ENCODE measurements at regions not wholly inside any gene's neighbourhood (a gene's known extent, or its start where the extent isn't known, plus 50 kb on each side); places are given as distances from the start of the nearest gene placed in this dataset.

- no peaks in the 10 kb centered on the region for H3K9me3 ChIP-seq (ENCODE audit: low read depth)
- peak in 1 of 2 donors; percentile 62 for DNase-seq (ENCODE audit: low read depth in 1 of 2, low spot score in 1 of 2)
- H3K36me3 ChIP-seq, result no peaks in the 10 kb centered on the region
- no peak for TF ChIP-seq CTCF (IDR thresholded peaks at IDR 0.05; ENCODE audit: low read depth, low read length)
- no peak overlapping the region for H3K27ac ChIP-seq
- H3K4me3 ChIP-seq, result no peak overlapping the region
- H3K4me1 ChIP-seq (ENCODE audit: low read depth), result no peaks in the 10 kb centered on the region
- H3K27me3 ChIP-seq, result no peaks in the 10 kb centered on the region
Observed at GRCh38 chr10:61836888-61837754, 64.4 kb upstream of the ARID5B start.

- H3K27ac ChIP-seq, result no peak overlapping the region
- H3K27me3 ChIP-seq, result no peaks in the 10 kb centered on the region
- no peak overlapping the region for H3K4me3 ChIP-seq
Observed at GRCh38 chr10:61837755-61838171, 63.7 kb upstream of the ARID5B start.

GRCh38 chr10:61839916-61840315, 61.6 kb upstream of the ARID5B start:
- H3K27ac ChIP-seq, result no peak overlapping the region
- no peak overlapping the region for H3K4me3 ChIP-seq
- H3K4me1 ChIP-seq (ENCODE audit: low read depth), result no peaks in the 10 kb centered on the region
- H3K9me3 ChIP-seq (ENCODE audit: low read depth), result no peaks in the 10 kb centered on the region
- H3K36me3 ChIP-seq, result no peaks in the 10 kb centered on the region
- H3K27me3 ChIP-seq, result no peaks in the 10 kb centered on the region
- TF ChIP-seq CTCF (IDR thresholded peaks at IDR 0.05; ENCODE audit: low read depth, low read length), result no peak
- no peak for DNase-seq (ENCODE audit: low read depth in 1 of 2, low spot score in 1 of 2)

More at GRCh38 chr10:61837755-61838171, 63.7 kb upstream of the ARID5B start:
- Histone ChIP-seq H3K4me1 (ENCODE audit: low read depth) (no peaks in the 10 kb centered on the region), H3K36me3 (no peaks in the 10 kb centered on the region), H3K9me3 (ENCODE audit: low read depth) (no peaks in the 10 kb centered on the region)
- DNase-seq (ENCODE audit: low read depth in 1 of 2, low spot score in 1 of 2), result peak in 1 of 2 donors; percentile 31
- no peak for TF ChIP-seq CTCF (IDR thresholded peaks at IDR 0.05; ENCODE audit: low read depth, low read length)

GRCh38 chr10:61840403-61840802, 61.1 kb upstream of the ARID5B start:
- H3K36me3 ChIP-seq, result no peaks in the 10 kb centered on the region
- no peak overlapping the region for H3K27ac ChIP-seq
- H3K4me1 ChIP-seq (ENCODE audit: low read depth), result no peaks in the 10 kb centered on the region
- no peaks in the 10 kb centered on the region for H3K9me3 ChIP-seq (ENCODE audit: low read depth)
- DNase-seq (ENCODE audit: low read depth in 1 of 2, low spot score in 1 of 2), result no peak
- H3K4me3 ChIP-seq, result no peak overlapping the region
- TF ChIP-seq CTCF (IDR thresholded peaks at IDR 0.05; ENCODE audit: low read depth, low read length), result no peak
- H3K27me3 ChIP-seq, result no peaks in the 10 kb centered on the region

GRCh38 chr10:61841338-61841875, 60.1 kb upstream of the ARID5B start:
- H3K4me1 ChIP-seq (ENCODE audit: low read depth), result no peaks in the 10 kb centered on the region
- DNase-seq (ENCODE audit: low read depth in 1 of 2, low spot score in 1 of 2), result no peak
- H3K27me3 ChIP-seq, result no peaks in the 10 kb centered on the region
- H3K9me3 ChIP-seq (ENCODE audit: low read depth), result no peaks in the 10 kb centered on the region
- H3K27ac ChIP-seq, result no peak overlapping the region
- H3K36me3 ChIP-seq, result no peaks in the 10 kb centered on the region
- H3K4me3 ChIP-seq, result no peak overlapping the region
- TF ChIP-seq CTCF (IDR thresholded peaks at IDR 0.05; ENCODE audit: low read depth, low read length), result no peak

Data from cardiac muscle cell (in vitro differentiated cells and primary cell).